Astrocyte (in vitro differentiated cells and primary cell): ENCODE measurements at regions not wholly inside any gene's neighbourhood (a gene's known extent, or its start where the extent isn't known, plus 50 kb on each side); places are given as distances from the start of the nearest gene placed in this dataset.

Source experiments
- DNase-seq: peaks from one replicate; pipeline ENCODE4 v3.0.0-alpha.2; 2010; ENCODE audit warnings: low read depth
- FAIRE-seq: peaks from 2 replicates; lab custom pipeline; 2011; peaks lifted over from hg19 to GRCh38; lab: Jason Lieb, UNC
- H2AFZ ChIP-seq: 2 replicates; pipeline ENCODE4 v1.6.0; 2012; ENCODE audit warnings: low read depth, low read length, inconsistent platforms
- H3K27ac ChIP-seq: 2 replicates; pipeline ENCODE4 v1.5.1; 2011; ENCODE audit warnings: low read depth, low read length, inconsistent platforms
- H3K27me3 ChIP-seq: 2 replicates; pipeline ENCODE4 v1.6.0; 2011; ENCODE audit warnings: low read length, inconsistent platforms; ENCODE audit not compliant: insufficient read depth
- H3K36me3 ChIP-seq: 2 replicates; pipeline ENCODE4 v1.5.1; 2011; ENCODE audit warnings: low read length, inconsistent platforms; ENCODE audit not compliant: insufficient read depth
- H3K4me1 ChIP-seq: 2 replicates; pipeline ENCODE4 v1.5.1; 2011; ENCODE audit warnings: low read length, inconsistent platforms; ENCODE audit not compliant: insufficient read depth
- H3K4me2 ChIP-seq: 2 replicates; pipeline ENCODE4 v1.6.0; 2012; ENCODE audit warnings: low read length, inconsistent platforms
- H3K4me3 ChIP-seq: 2 replicates; pipeline ENCODE4 v1.5.1; 2011; ENCODE audit warnings: low read depth, mild to moderate bottlenecking, low read length, inconsistent platforms; ENCODE audit not compliant: insufficient read depth
- H3K79me2 ChIP-seq: 2 replicates; pipeline ENCODE4 v1.6.0; 2012; ENCODE audit warnings: mild to moderate bottlenecking, low read length, inconsistent platforms; ENCODE audit not compliant: insufficient read depth
- H3K9ac ChIP-seq: 2 replicates; pipeline ENCODE4 v1.6.0; 2012; ENCODE audit warnings: mild to moderate bottlenecking, low read length, inconsistent platforms
- H3K9me3 ChIP-seq: 2 replicates; pipeline ENCODE4 v1.5.1; 2012; ENCODE audit warnings: low read depth, mild to moderate bottlenecking, low read length, inconsistent platforms; ENCODE audit not compliant: insufficient read depth
- H4K20me1 ChIP-seq: 2 replicates; pipeline ENCODE4 v1.6.0; 2012; ENCODE audit warnings: low read length, inconsistent platforms; ENCODE audit not compliant: insufficient read depth
- H3K27ac Mint-ChIP-seq: one replicate; pipeline ENCODE4 v1.8.0; 2021; ENCODE audit warnings: mild to moderate bottlenecking, mixed read lengths; ENCODE audit not compliant: unreplicated experiment
- H3K27me3 Mint-ChIP-seq: one replicate; pipeline ENCODE4 v1.8.0; 2021; ENCODE audit warnings: low read depth, mixed read lengths; ENCODE audit not compliant: unreplicated experiment
- H3K36me3 Mint-ChIP-seq: one replicate; pipeline ENCODE4 v1.8.0; 2021; ENCODE audit warnings: low read depth, mixed read lengths; ENCODE audit not compliant: unreplicated experiment
- H3K4me1 Mint-ChIP-seq: one replicate; pipeline ENCODE4 v1.8.0; 2021; ENCODE audit warnings: low read depth, mixed read lengths; ENCODE audit not compliant: unreplicated experiment
- H3K4me3 Mint-ChIP-seq: one replicate; pipeline ENCODE4 v1.8.0; 2021; ENCODE audit warnings: mild to moderate bottlenecking, moderate library complexity, mixed read lengths; ENCODE audit not compliant: unreplicated experiment
- H3K9me3 Mint-ChIP-seq: one replicate; pipeline ENCODE4 v1.8.0; 2021; ENCODE audit warnings: mild to moderate bottlenecking, mixed read lengths; ENCODE audit not compliant: unreplicated experiment
- CTCF ChIP-seq: IDR thresholded peaks from 2 replicates; pipeline ENCODE4 v1.5.1; 2011; ENCODE audit warnings: low read depth, mild to moderate bottlenecking, inconsistent platforms, low read length, moderate library complexity; ENCODE audit not compliant: insufficient read depth
- EZH2 ChIP-seq: IDR thresholded peaks from 2 replicates; pipeline ENCODE4 v1.6.1; 2012; ENCODE audit warnings: mild to moderate bottlenecking, low read length, inconsistent platforms; ENCODE audit not compliant: insufficient read depth

- peaks cover 26% of the 10 kb centered on the region for H3K4me1 Mint-ChIP-seq
- DNase-seq (no peak), FAIRE-seq (no peak)
- peaks cover 20% of the 10 kb centered on the region for H3K4me1 ChIP-seq
- H3K27me3 Mint-ChIP-seq: no peaks in the 10 kb centered on the region
- no peak overlapping the region for H3K4me3 ChIP-seq
- H3K9me3 ChIP-seq: no peaks in the 10 kb centered on the region
- no peaks in the 10 kb centered on the region for H3K36me3 Mint-ChIP-seq
- H3K27ac Mint-ChIP-seq: no peak overlapping the region
- no peaks in the 10 kb centered on the region for H4K20me1 ChIP-seq
- TF ChIP-seq EZH2 (no peak), CTCF (no peak)
- peak overlapping the region; percentile 44 for H3K27ac ChIP-seq
- no peaks in the 10 kb centered on the region for H3K27me3 ChIP-seq
- peak overlapping the region; percentile 67 for H2AFZ ChIP-seq
- no peak overlapping the region for H3K4me3 Mint-ChIP-seq
- no peaks in the 10 kb centered on the region for H3K36me3 ChIP-seq
- peak overlapping the region; percentile 78 for H3K4me2 ChIP-seq
- peak overlapping the region; percentile 35 for H3K9ac ChIP-seq
- H3K79me2 ChIP-seq: no peaks in the 10 kb centered on the region
- H3K9me3 Mint-ChIP-seq: no peaks in the 10 kb centered on the region
Measured at GRCh38 chr1:60280819-60281218, 207.2 kb upstream of the C1orf87 start.

- Histone ChIP-seq H3K79me2 (no peaks in the 10 kb centered on the region), H3K9me3 (no peaks in the 10 kb centered on the region), H4K20me1 (no peaks in the 10 kb centered on the region), H2AFZ (peak overlapping the region; percentile 12), H3K4me1 (peaks cover 20% of the 10 kb centered on the region), H3K4me2 (peak overlapping the region; percentile 3), H3K27me3 (no peaks in the 10 kb centered on the region), H3K4me3 (no peak overlapping the region), H3K36me3 (no peaks in the 10 kb centered on the region), H3K9ac (peak overlapping the region; percentile 35), H3K27ac (no peak overlapping the region)
- FAIRE-seq (no peak), DNase-seq (no peak)
- Mint-ChIP-seq H3K4me3 (no peak overlapping the region), H3K9me3 (no peaks in the 10 kb centered on the region), H3K27me3 (no peaks in the 10 kb centered on the region), H3K36me3 (no peaks in the 10 kb centered on the region), H3K27ac (peak overlapping the region; percentile 29), H3K4me1 (peaks cover 26% of the 10 kb centered on the region)
- TF ChIP-seq CTCF: no peak
- no peak for TF ChIP-seq EZH2
Measured at GRCh38 chr1:60280256-60280655, 206.7 kb upstream of the C1orf87 start.

GRCh38 chr1:60279798-60280197, 206.2 kb upstream of the C1orf87 start:
- Histone ChIP-seq H3K4me3 (no peak overlapping the region), H3K4me1 (peaks cover 20% of the 10 kb centered on the region), H3K27me3 (no peaks in the 10 kb centered on the region), H4K20me1 (no peaks in the 10 kb centered on the region), H3K79me2 (no peaks in the 10 kb centered on the region), H2AFZ (no peak overlapping the region), H3K9ac (no peak overlapping the region), H3K27ac (no peak overlapping the region), H3K36me3 (no peaks in the 10 kb centered on the region), H3K9me3 (no peaks in the 10 kb centered on the region), H3K4me2 (no peak overlapping the region)
- FAIRE-seq: no peak
- TF ChIP-seq EZH2: no peak
- no peak for TF ChIP-seq CTCF
- H3K27ac Mint-ChIP-seq: no peak overlapping the region
- H3K9me3 Mint-ChIP-seq: no peaks in the 10 kb centered on the region
- no peaks in the 10 kb centered on the region for H3K36me3 Mint-ChIP-seq
- H3K4me3 Mint-ChIP-seq: no peak overlapping the region
- peak; percentile 41 for DNase-seq
- H3K4me1 Mint-ChIP-seq: peaks cover 26% of the 10 kb centered on the region
- H3K27me3 Mint-ChIP-seq: no peaks in the 10 kb centered on the region
